ENCODE measurements at regions not wholly inside any gene's neighbourhood (a gene's known extent, or its start where the extent isn't known, plus 50 kb on each side); places are given as distances from the start of the nearest gene placed in this dataset.

DNA sequence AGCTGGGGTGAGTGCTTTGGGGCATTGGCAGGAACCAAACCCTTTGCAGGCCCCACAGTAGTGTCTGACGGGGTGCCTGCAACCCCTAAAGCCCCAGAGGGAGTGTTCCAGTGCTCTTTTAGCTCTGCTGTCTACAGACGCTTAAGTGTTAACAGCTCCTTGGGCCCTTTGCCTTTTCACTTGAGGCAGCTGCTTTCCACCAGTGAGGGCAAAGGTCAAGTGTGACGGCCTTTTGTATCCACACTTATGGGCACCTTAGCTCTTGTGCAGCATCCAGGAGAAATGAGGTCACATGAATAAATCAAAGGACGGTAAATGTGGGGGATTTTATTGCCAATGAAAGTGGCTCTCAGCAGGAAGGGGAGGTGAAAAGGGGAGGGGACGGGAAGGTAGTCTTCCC lies 241.4 kb upstream of the PCSK5 start:
- Histone ChIP-seq H3K36me3 (ENCODE audit: control insufficient read depth, insufficient read depth, low read length) (no peaks in the 10 kb centered on the region), H3K4me2 (ENCODE audit: low read length) (no peak overlapping the region), H3K79me2 (no peaks in the 10 kb centered on the region), H3K4me3 (ENCODE audit: low read depth, low read length) (no peak overlapping the region), H3K27ac (no peak overlapping the region), H3K9me3 (ENCODE audit: control insufficient read depth, low read length) (no peaks in the 10 kb centered on the region), H2AFZ (no peak overlapping the region), H3K4me1 (peaks cover 8% of the 10 kb centered on the region), H3K9ac (no peak overlapping the region), H3K27me3 (ENCODE audit: control insufficient read depth, insufficient read depth, low read length) (no peaks in the 10 kb centered on the region)
- TF ChIP-seq, protein P1, sequence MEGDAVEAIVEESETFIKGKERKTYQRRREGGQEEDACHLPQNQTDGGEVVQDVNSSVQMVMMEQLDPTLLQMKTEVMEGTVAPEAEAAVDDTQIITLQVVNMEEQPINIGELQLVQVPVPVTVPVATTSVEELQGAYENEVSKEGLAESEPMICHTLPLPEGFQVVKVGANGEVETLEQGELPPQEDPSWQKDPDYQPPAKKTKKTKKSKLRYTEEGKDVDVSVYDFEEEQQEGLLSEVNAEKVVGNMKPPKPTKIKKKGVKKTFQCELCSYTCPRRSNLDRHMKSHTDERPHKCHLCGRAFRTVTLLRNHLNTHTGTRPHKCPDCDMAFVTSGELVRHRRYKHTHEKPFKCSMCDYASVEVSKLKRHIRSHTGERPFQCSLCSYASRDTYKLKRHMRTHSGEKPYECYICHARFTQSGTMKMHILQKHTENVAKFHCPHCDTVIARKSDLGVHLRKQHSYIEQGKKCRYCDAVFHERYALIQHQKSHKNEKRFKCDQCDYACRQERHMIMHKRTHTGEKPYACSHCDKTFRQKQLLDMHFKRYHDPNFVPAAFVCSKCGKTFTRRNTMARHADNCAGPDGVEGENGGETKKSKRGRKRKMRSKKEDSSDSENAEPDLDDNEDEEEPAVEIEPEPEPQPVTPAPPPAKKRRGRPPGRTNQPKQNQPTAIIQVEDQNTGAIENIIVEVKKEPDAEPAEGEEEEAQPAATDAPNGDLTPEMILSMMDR (IDR thresholded peaks at IDR 0.05): no peak

DNA sequence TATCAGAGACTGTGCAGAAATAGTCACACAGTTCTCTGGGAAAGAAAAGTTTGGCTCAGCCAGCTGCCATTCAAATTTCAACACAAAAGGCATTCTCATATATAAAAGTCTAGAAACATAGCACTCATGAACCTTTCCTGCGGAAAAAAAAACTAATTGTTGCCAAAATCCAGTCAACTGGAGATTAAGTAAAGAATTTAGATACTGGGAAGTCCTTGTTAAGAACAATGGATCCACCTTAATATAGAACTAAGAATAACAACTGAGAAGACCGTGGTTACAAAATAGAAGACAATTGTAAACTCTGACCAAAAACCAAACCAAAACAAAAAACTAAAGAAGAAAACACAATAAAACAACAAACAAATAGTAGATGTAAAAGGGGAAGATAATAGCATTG lies 238.8 kb upstream of the PCSK5 start:
- Histone ChIP-seq H2AFZ (no peak overlapping the region), H3K27me3 (ENCODE audit: control insufficient read depth, insufficient read depth, low read length) (no peaks in the 10 kb centered on the region), H3K79me2 (no peaks in the 10 kb centered on the region), H3K36me3 (ENCODE audit: control insufficient read depth, insufficient read depth, low read length) (no peaks in the 10 kb centered on the region), H3K9me3 (ENCODE audit: control insufficient read depth, low read length) (no peaks in the 10 kb centered on the region), H3K4me2 (ENCODE audit: low read length) (no peak overlapping the region), H3K27ac (no peak overlapping the region), H3K4me3 (ENCODE audit: low read depth, low read length) (no peak overlapping the region), H3K9ac (no peak overlapping the region), H3K4me1 (no peaks in the 10 kb centered on the region)
- TF ChIP-seq, protein P1 (IDR thresholded peaks at IDR 0.05): no peak

DNA sequence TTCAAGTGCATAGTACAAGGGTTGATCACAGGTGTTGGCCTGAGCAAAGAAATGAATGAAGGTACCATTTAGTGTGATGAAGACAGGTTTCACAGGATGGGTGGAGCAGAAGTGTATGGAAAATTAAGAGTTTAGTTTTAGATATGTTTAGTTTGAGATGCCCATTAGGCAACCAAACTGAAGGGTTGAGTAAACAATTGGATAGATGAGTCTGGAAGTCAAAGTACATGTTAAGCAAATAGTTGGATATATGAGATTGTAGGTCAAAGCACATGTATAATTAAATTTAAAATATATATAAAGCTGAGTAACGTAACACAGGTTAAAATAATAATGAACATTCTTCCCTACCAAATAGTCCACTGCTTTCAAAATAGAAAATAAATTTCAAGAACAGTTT lies 237.1 kb upstream of the PCSK5 start:
- Histone ChIP-seq H3K4me1 (no peaks in the 10 kb centered on the region), H3K9me3 (ENCODE audit: control insufficient read depth, low read length) (no peaks in the 10 kb centered on the region), H3K4me2 (ENCODE audit: low read length) (no peak overlapping the region), H3K9ac (no peak overlapping the region), H3K27ac (no peak overlapping the region), H2AFZ (no peak overlapping the region), H3K79me2 (no peaks in the 10 kb centered on the region), H3K27me3 (ENCODE audit: control insufficient read depth, insufficient read depth, low read length) (no peaks in the 10 kb centered on the region), H3K36me3 (ENCODE audit: control insufficient read depth, insufficient read depth, low read length) (no peaks in the 10 kb centered on the region), H3K4me3 (ENCODE audit: low read depth, low read length) (no peak overlapping the region)
- TF ChIP-seq, protein P1 (IDR thresholded peaks at IDR 0.05): no peak

DNA sequence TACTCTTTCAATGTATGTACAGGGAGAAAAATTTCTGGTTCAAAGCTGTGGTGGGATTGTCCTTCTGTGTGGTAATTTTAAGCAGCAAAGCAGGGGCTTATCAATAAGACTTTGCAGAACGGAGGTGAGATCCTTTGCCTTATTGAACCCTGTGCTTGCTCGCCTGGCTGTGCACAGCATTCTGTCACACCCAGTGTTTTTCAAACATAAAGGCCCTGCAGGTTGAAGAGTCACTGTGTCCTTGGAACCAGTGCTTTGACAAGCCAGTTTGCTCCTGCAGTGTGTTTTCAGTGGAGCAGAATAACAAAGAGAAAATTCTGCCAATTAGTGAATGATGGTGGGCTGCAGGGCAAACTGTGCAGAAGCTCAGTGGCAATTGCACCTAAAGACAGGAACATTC lies 236.7 kb upstream of the PCSK5 start:
- Histone ChIP-seq H3K36me3 (ENCODE audit: control insufficient read depth, insufficient read depth, low read length) (no peaks in the 10 kb centered on the region), H3K4me2 (ENCODE audit: low read length) (no peak overlapping the region), H3K4me1 (peaks cover 2% of the 10 kb centered on the region), H2AFZ (no peak overlapping the region), H3K4me3 (ENCODE audit: low read depth, low read length) (no peak overlapping the region), H3K9me3 (ENCODE audit: control insufficient read depth, low read length) (no peaks in the 10 kb centered on the region), H3K27me3 (ENCODE audit: control insufficient read depth, insufficient read depth, low read length) (no peaks in the 10 kb centered on the region), H3K9ac (no peak overlapping the region), H3K79me2 (no peaks in the 10 kb centered on the region), H3K27ac (no peak overlapping the region)
- TF ChIP-seq, protein P1 (IDR thresholded peaks at IDR 0.05): no peak

DNA sequence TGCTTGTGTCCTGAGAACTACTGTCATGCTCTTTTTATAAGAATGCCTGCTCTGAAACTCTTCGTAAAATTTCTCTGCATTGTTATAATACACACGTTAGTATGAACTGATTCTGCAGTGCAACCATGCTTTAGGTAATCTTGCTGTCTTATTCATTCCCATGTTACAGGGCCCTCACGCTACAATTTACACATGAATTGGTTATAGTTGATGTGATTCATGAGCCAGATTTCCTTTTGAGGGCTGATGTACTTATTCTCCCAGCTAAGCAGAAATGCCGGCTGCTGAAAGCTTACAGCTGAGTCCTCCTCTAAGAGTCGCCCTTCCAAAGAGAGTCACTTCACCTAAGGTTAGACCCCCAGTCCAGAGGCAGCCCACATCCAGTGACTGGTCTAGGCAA lies 233.5 kb upstream of the PCSK5 start:
- Histone ChIP-seq H3K27ac (no peak overlapping the region), H3K4me3 (ENCODE audit: low read depth, low read length) (no peak overlapping the region), H3K79me2 (no peaks in the 10 kb centered on the region), H3K9me3 (ENCODE audit: control insufficient read depth, low read length) (no peaks in the 10 kb centered on the region), H3K27me3 (ENCODE audit: control insufficient read depth, insufficient read depth, low read length) (no peaks in the 10 kb centered on the region), H3K4me1 (peaks cover 6% of the 10 kb centered on the region), H2AFZ (peak overlapping the region; percentile 68), H3K4me2 (ENCODE audit: low read length) (no peak overlapping the region), H3K36me3 (ENCODE audit: control insufficient read depth, insufficient read depth, low read length) (no peaks in the 10 kb centered on the region), H3K9ac (no peak overlapping the region)
- TF ChIP-seq, protein P1 (IDR thresholded peaks at IDR 0.05): no peak
